ENCODE measurements at regions not wholly inside any gene's neighbourhood (a gene's known extent, or its start where the extent isn't known, plus 50 kb on each side); places are given as distances from the start of the nearest gene placed in this dataset.

DNA sequence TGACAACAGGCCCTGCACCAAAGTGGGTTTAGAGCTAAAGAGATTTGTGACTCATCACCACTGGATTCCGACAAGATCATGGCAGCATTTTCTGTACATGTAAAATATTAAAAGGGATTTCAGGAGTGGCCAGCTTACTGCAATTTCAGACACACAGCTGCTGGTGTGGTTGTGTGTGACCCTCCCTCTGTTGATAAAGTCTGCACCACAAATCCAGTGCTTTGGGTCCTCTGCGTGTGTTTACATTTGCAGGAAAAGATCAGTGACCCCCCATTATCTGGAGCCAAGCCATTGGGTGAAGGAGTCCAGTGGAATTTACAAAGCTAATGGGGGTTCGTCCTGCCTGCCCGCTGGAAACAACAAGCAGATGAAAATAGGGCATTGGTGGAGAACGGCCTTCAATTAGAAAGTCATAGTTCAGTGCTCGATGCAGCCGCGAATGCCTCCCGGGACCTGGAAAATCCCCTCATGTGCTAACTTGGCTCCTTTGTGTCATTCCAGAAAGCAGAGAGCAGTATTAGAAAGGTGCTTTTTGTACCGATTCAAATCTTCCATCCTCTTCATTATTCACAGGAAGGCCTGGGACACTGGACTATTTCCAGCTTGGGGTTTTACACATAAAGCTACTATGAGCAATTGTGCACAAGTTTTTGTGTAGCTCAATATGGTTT lies 188.5 kb upstream of the TMEM132C start:
- Histone ChIP-seq H3K4me2 (ENCODE audit: unreplicated experiment) (no peak overlapping the region), H3K9me2 (ENCODE audit: insufficient read depth) (no peaks in the 10 kb centered on the region), H3K27me3 (replicated peaks; ENCODE audit: insufficient read depth) (peaks cover 9% of the 10 kb centered on the region; the same call in 1 of the 2 replicates), H4K20me1 (ENCODE audit: insufficient read depth) (no peaks in the 10 kb centered on the region), H3K9ac (no peak overlapping the region), H3K79me2 (ENCODE audit: insufficient read depth) (no peaks in the 10 kb centered on the region), H3K4me3 (no peak overlapping the region), H3F3A (ENCODE audit: insufficient read depth) (peaks cover 12% of the 10 kb centered on the region), H3K9me3 (ENCODE audit: low read depth) (no peaks in the 10 kb centered on the region), H3K4me1 (ENCODE audit: insufficient read depth) (peaks cover 4% of the 10 kb centered on the region; the same call in 1 of the 2 replicates), H3K27ac (no peak overlapping the region), H2AFZ (no peak overlapping the region), H3K36me3 (ENCODE audit: low read depth) (no peaks in the 10 kb centered on the region)
- DNase-seq: peak; percentile 40
- in situ Hi-C loops (cut with MboI): no loop called here
- 6 to 7% methylated on average over 10 of the region's 10 CpGs for WGBS, 2 experiments (ENCODE audit: low coverage in 1 of 2, low lambda C conversion rate in 2 of 2, missing lambda C conversion rate in 2 of 2)
- no peak for TF ChIP-seq EZH2phosphoT487 (IDR thresholded peaks at IDR 0.05; ENCODE audit: insufficient read depth, low read depth)
- no peak for TF ChIP-seq EZH2 (IDR thresholded peaks at IDR 0.05; ENCODE audit: insufficient read depth, poor library complexity, severe bottlenecking)

DNA sequence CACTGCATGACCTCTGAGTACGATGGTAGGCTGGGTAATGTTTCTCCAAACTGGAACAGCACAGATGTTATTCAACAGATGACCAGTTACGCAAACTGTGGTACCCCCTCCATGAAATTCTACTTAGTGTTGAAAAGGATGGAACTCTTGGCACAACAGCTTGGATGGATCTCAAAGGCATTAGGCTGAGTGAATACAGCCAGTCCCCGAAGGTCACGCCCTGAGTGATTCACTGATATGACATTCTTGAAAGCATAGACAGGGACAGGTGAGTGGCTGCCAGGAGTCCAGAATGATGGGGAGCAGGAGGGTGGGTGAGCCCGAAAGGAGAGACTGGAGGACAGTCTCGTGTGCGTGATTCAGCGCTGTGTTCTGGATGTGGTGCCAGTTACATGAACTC lies 187.5 kb upstream of the TMEM132C start:
- H3F3A ChIP-seq (ENCODE audit: insufficient read depth): peaks cover 12% of the 10 kb centered on the region
- no peak overlapping the region for H3K9ac ChIP-seq
- TF ChIP-seq EZH2phosphoT487 (IDR thresholded peaks at IDR 0.05; ENCODE audit: insufficient read depth, low read depth) (no peak), EZH2 (IDR thresholded peaks at IDR 0.05; ENCODE audit: insufficient read depth, poor library complexity, severe bottlenecking) (no peak)
- in situ Hi-C loops (cut with MboI): no loop called here
- no peaks in the 10 kb centered on the region for H3K79me2 ChIP-seq (ENCODE audit: insufficient read depth)
- no peaks in the 10 kb centered on the region for H3K36me3 ChIP-seq (ENCODE audit: low read depth)
- peaks cover 4% of the 10 kb centered on the region; the same call in 1 of the 2 replicates for H3K4me1 ChIP-seq (ENCODE audit: insufficient read depth)
- no peaks in the 10 kb centered on the region for H3K9me3 ChIP-seq (ENCODE audit: low read depth)
- 54 to 56% methylated on average over 8 of the region's 8 CpGs for WGBS, 2 experiments (ENCODE audit: low coverage in 1 of 2, low lambda C conversion rate in 2 of 2, missing lambda C conversion rate in 2 of 2)
- no peaks in the 10 kb centered on the region for H3K9me2 ChIP-seq (ENCODE audit: insufficient read depth)
- DNase-seq: no peak
- H2AFZ ChIP-seq: no peak overlapping the region
- peaks cover 3% of the 10 kb centered on the region; the same call in 1 of the 2 replicates for H3K27me3 ChIP-seq (replicated peaks; ENCODE audit: insufficient read depth)
- no peak overlapping the region for H3K4me3 ChIP-seq
- H3K27ac ChIP-seq: no peak overlapping the region
- no peaks in the 10 kb centered on the region for H4K20me1 ChIP-seq (ENCODE audit: insufficient read depth)
- no peak overlapping the region for H3K4me2 ChIP-seq (ENCODE audit: unreplicated experiment)

DNA sequence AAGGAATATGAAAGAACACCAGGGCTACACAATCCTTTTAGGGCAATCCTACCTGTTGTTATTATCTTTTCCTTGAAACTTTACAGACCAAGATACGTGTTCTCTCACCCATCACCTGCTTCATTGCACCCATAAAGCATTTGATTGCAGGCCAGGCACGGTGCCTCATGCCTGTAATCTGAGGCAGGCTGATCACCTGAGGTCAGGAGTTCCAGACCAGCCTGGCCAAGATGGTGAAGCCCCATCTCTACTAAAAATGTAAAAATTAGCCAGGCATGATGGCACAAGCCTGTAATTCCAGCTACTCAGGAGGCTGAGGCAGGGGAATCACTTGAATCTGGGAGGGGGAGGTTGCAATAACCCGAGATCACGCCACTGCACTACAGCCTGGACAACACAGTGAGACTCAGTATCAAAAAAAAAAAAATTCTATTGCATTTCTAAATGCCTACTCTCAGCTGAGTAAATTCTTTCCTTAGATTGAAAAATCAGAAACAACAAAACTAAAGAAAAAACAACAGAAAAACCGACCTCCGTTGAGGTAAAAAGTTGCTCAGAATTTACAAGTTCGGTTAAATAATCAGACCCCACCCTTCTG lies 183.7 kb upstream of the TMEM132C start:
- Histone ChIP-seq H2AFZ (no peak overlapping the region), H3F3A (ENCODE audit: insufficient read depth) (no peaks in the 10 kb centered on the region), H3K4me3 (no peak overlapping the region), H3K9me3 (ENCODE audit: low read depth) (no peaks in the 10 kb centered on the region), H3K4me2 (ENCODE audit: unreplicated experiment) (no peak overlapping the region), H3K79me2 (ENCODE audit: insufficient read depth) (no peaks in the 10 kb centered on the region), H3K9ac (no peak overlapping the region), H3K27ac (no peak overlapping the region), H3K9me2 (ENCODE audit: insufficient read depth) (no peaks in the 10 kb centered on the region), H3K36me3 (ENCODE audit: low read depth) (no peaks in the 10 kb centered on the region), H4K20me1 (ENCODE audit: insufficient read depth) (no peaks in the 10 kb centered on the region), H3K27me3 (replicated peaks; ENCODE audit: insufficient read depth) (no peaks in the 10 kb centered on the region), H3K4me1 (ENCODE audit: insufficient read depth) (peaks cover 3% of the 10 kb centered on the region; the same call in 1 of the 2 replicates)
- in situ Hi-C loops (cut with MboI): no loop called here
- TF ChIP-seq EZH2phosphoT487 (IDR thresholded peaks at IDR 0.05; ENCODE audit: insufficient read depth, low read depth): no peak
- no peak for TF ChIP-seq EZH2 (IDR thresholded peaks at IDR 0.05; ENCODE audit: insufficient read depth, poor library complexity, severe bottlenecking)
- no peak for DNase-seq
- 49 to 54% methylated on average over 7 of the region's 7 CpGs for WGBS, 2 experiments (ENCODE audit: low coverage in 1 of 2, low lambda C conversion rate in 2 of 2, missing lambda C conversion rate in 2 of 2)

DNA sequence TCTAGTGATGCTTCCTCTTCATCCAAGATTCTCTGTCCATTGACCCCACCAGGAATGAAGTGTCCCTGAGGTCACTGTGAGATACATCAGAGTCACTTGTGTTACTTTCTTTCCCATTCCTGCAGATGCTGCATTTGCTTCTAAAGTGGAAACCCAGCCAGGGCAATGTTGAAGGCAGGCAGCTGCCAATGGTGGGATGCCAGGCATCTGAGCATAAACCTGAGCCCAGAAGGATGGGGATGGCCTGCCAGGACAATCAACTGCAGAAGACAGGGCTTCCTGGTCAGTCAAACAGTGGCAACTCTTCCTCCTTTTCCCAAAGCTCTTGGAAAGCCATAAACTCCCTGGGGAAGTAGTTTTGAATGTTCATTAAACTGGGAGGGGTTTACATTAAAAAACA lies 178.0 kb upstream of the TMEM132C start:
- Histone ChIP-seq H3F3A (ENCODE audit: insufficient read depth) (no peaks in the 10 kb centered on the region), H3K4me2 (ENCODE audit: unreplicated experiment) (no peak overlapping the region), H3K9me3 (ENCODE audit: low read depth) (no peaks in the 10 kb centered on the region), H4K20me1 (ENCODE audit: insufficient read depth) (no peaks in the 10 kb centered on the region), H3K4me1 (ENCODE audit: insufficient read depth) (no peaks in the 10 kb centered on the region), H3K27me3 (replicated peaks; ENCODE audit: insufficient read depth) (no peaks in the 10 kb centered on the region), H2AFZ (no peak overlapping the region), H3K79me2 (ENCODE audit: insufficient read depth) (no peaks in the 10 kb centered on the region), H3K9ac (no peak overlapping the region), H3K9me2 (ENCODE audit: insufficient read depth) (no peaks in the 10 kb centered on the region), H3K27ac (no peak overlapping the region), H3K36me3 (ENCODE audit: low read depth) (no peaks in the 10 kb centered on the region), H3K4me3 (no peak overlapping the region)
- in situ Hi-C loops (cut with MboI): no loop called here
- TF ChIP-seq EZH2phosphoT487 (IDR thresholded peaks at IDR 0.05; ENCODE audit: insufficient read depth, low read depth): no peak
- TF ChIP-seq EZH2 (IDR thresholded peaks at IDR 0.05; ENCODE audit: insufficient read depth, poor library complexity, severe bottlenecking): no peak
- no peak for DNase-seq

All from GM23248 (cell line).